ENCODE measurements at regions not wholly inside any gene's neighbourhood (a gene's known extent, or its start where the extent isn't known, plus 50 kb on each side); places are given as distances from the start of the nearest gene placed in this dataset.

GRCh38 chr15:89023311-89023961 is 64.8 kb upstream of the ABHD2 start:
- POLR2A ChIA-PET = interaction anchor here (0.5 kb wide), 1 partner anchor 11 kb away, joined by 6 read pairs; no protein-coding TSS in a partner anchor
- no peaks in the 10 kb centered on the region for H3K27me3 ChIP-seq (replicated peaks; ENCODE audit: control insufficient read depth, insufficient read depth, low read length)
- H3K36me3 Mint-ChIP-seq (ENCODE audit: insufficient read depth, unreplicated experiment) = no peaks in the 10 kb centered on the region
- H3K9me3 ChIP-seq = no peaks in the 10 kb centered on the region
- no peak overlapping the region for H3K27ac Mint-ChIP-seq (ENCODE audit: unreplicated experiment)
- intact Hi-C loops (cut with micrococcal nuclease; ENCODE audit: unreplicated experiment) = no loop called here
- H3K4me3 Mint-ChIP-seq (ENCODE audit: unreplicated experiment) = no peak overlapping the region
- no peak for TF ChIP-seq CTCF (IDR thresholded peaks at IDR 0.05; ENCODE audit: insufficient read depth in 1 of 2, low read depth in 1 of 2, low read length in 1 of 2, severe bottlenecking in 1 of 2, unreplicated experiment in 1 of 2)
- no peaks in the 10 kb centered on the region for H3K36me3 ChIP-seq (ENCODE audit: control insufficient read depth, insufficient read depth, low read length)
- H3K4me1 Mint-ChIP-seq (ENCODE audit: low read depth, unreplicated experiment) = no peaks in the 10 kb centered on the region
- H3K27me3 Mint-ChIP-seq (ENCODE audit: insufficient read depth, unreplicated experiment) = no peaks in the 10 kb centered on the region
- H3K4me1 ChIP-seq = no peaks in the 10 kb centered on the region
- BruUV-seq (replicated peaks) = no TSS peak
- no peaks in the 10 kb centered on the region for H3K9me3 Mint-ChIP-seq (ENCODE audit: unreplicated experiment)
- DNase-seq = no peak
- CTCF ChIA-PET = interaction anchor here (0.6 to 1.2 kb wide), 3 partner anchors 115 to 155 kb away, joined by 4 to 5 read pairs (median 4); no protein-coding TSS in a partner anchor
- H3K4me3 ChIP-seq (ENCODE audit: low read depth, low read length) = no peak overlapping the region

- DNase-seq = no peak
- ChIA-PET CTCF (interaction anchor here (1.3 kb wide), 1 partner anchor 120 kb away, joined by 3 read pairs; no protein-coding TSS in a partner anchor), POLR2A (no interaction called here)
- Mint-ChIP-seq H3K27me3 (ENCODE audit: insufficient read depth, unreplicated experiment) (no peaks in the 10 kb centered on the region), H3K27ac (ENCODE audit: unreplicated experiment) (no peak overlapping the region), H3K4me1 (ENCODE audit: low read depth, unreplicated experiment) (no peaks in the 10 kb centered on the region), H3K9me3 (ENCODE audit: unreplicated experiment) (no peaks in the 10 kb centered on the region), H3K4me3 (ENCODE audit: unreplicated experiment) (no peak overlapping the region), H3K36me3 (ENCODE audit: insufficient read depth, unreplicated experiment) (no peaks in the 10 kb centered on the region)
- intact Hi-C loops (cut with micrococcal nuclease; ENCODE audit: unreplicated experiment) = no loop called here
- Histone ChIP-seq H3K4me3 (ENCODE audit: low read depth, low read length) (no peak overlapping the region), H3K36me3 (ENCODE audit: control insufficient read depth, insufficient read depth, low read length) (no peaks in the 10 kb centered on the region), H3K9me3 (no peaks in the 10 kb centered on the region), H3K4me1 (no peaks in the 10 kb centered on the region), H3K27me3 (replicated peaks; ENCODE audit: control insufficient read depth, insufficient read depth, low read length) (no peaks in the 10 kb centered on the region)
- no TSS peak for BruUV-seq (replicated peaks)
- TF ChIP-seq CTCF (IDR thresholded peaks at IDR 0.05; ENCODE audit: insufficient read depth in 1 of 2, low read depth in 1 of 2, low read length in 1 of 2, severe bottlenecking in 1 of 2, unreplicated experiment in 1 of 2) = no peak
Measured at GRCh38 chr15:89024418-89024817, 63.8 kb upstream of the ABHD2 start.

GRCh38 chr15:89026167-89026566 is 62.1 kb upstream of the ABHD2 start:
- H3K9me3 Mint-ChIP-seq (ENCODE audit: unreplicated experiment) = no peaks in the 10 kb centered on the region
- BruUV-seq (replicated peaks) = no TSS peak
- no peak for DNase-seq

More at GRCh38 chr15:89026167-89026566, 62.1 kb upstream of the ABHD2 start:
- H3K4me3 Mint-ChIP-seq (ENCODE audit: unreplicated experiment) = no peak overlapping the region
- Histone ChIP-seq H3K4me1 (no peaks in the 10 kb centered on the region), H3K36me3 (ENCODE audit: control insufficient read depth, insufficient read depth, low read length) (no peaks in the 10 kb centered on the region), H3K9me3 (no peaks in the 10 kb centered on the region), H3K27me3 (replicated peaks; ENCODE audit: control insufficient read depth, insufficient read depth, low read length) (no peaks in the 10 kb centered on the region), H3K4me3 (ENCODE audit: low read depth, low read length) (no peak overlapping the region)
- H3K27ac Mint-ChIP-seq (ENCODE audit: unreplicated experiment) = no peak overlapping the region
- no peak for TF ChIP-seq CTCF (IDR thresholded peaks at IDR 0.05; ENCODE audit: insufficient read depth in 1 of 2, low read depth in 1 of 2, low read length in 1 of 2, severe bottlenecking in 1 of 2, unreplicated experiment in 1 of 2)
- intact Hi-C loops (cut with micrococcal nuclease; ENCODE audit: unreplicated experiment) = no loop called here
- H3K4me1 Mint-ChIP-seq (ENCODE audit: low read depth, unreplicated experiment) = no peaks in the 10 kb centered on the region
- CTCF ChIA-PET = interaction anchor here (0.9 kb wide), 1 partner anchor 122 kb away, joined by 3 read pairs; no protein-coding TSS in a partner anchor
- no peaks in the 10 kb centered on the region for H3K27me3 Mint-ChIP-seq (ENCODE audit: insufficient read depth, unreplicated experiment)
- POLR2A ChIA-PET = no interaction called here
- H3K36me3 Mint-ChIP-seq (ENCODE audit: insufficient read depth, unreplicated experiment) = no peaks in the 10 kb centered on the region

All from Caco-2 (cell line).